GM12873 (cell line): ENCODE measurements at regions not wholly inside any gene's neighbourhood (a gene's known extent, or its start where the extent isn't known, plus 50 kb on each side); places are given as distances from the start of the nearest gene placed in this dataset.

Source experiments
- CTCF ChIP-seq: IDR thresholded peaks from 2 replicates; pipeline ENCODE4 v1.5.1; 2012; ENCODE audit warnings: low read depth, mild to moderate bottlenecking, moderate library complexity, low read length, control low read depth; ENCODE audit not compliant: insufficient read depth; ENCODE audit errors: missing control alignments

- TF ChIP-seq CTCF = no peak
Observed at GRCh38 chr13:104854698-104855097, 1680.8 kb downstream of the EFNB2 start.

DNA sequence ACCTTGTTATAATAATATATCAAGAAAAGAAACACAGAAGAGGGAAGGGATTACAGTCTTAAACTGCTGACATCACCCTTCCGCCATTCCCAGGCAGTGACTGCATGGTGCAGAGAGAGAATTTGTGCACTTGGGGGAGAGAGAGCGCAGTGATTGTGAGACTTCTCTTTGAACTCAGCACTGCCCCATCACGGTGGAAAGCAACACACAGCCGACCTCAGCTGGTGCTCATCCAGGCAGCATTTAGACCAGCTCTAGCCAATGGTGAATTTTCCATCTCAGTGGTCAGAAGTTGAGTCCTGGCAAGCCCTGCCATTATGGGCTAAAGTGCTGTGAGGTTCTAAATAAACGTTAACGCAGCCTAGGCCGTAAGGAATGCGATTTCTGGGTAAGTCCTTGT lies 1681.5 kb downstream of the EFNB2 start:
- TF ChIP-seq CTCF = no peak

DNA sequence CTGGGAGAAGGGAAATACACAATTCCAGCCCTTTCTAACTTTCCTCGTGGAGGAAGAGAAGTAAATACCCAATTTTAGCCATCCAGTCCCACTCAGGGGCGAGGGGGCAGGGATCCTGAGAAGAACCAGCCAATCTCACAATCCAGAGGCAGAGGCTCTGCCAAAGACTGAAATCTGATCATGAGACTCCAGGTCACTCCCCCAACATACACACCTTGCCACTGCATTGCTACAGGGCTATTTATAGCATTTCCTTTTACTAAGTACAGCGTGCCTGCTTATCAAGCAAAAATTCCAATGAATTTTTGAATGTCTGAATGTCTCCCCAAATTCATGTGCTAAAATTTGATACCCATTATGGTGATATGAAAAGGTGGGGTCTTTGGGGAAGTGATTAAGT lies 1687.5 kb downstream of the EFNB2 start:
- TF ChIP-seq CTCF = no peak

DNA sequence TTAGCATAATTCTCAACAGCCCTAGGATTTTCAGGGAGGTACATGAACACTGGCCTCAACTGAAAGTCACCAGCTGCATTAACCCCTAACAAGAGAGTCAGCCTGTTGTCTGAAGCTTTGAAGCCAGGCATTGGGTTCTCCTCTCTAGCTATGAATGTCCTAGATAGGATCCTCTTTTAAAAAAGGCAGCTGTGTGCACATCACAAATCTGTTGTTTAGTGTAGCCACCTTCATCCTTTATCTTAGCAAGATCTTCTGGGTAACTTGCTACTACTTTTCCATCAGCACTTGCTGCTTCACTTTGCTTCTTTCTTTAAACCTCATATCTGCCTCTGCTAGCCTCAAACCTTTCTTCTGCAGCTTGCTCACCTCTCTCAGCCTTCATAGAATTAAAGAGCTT lies 1692.1 kb downstream of the EFNB2 start:
- TF ChIP-seq CTCF = no peak

- TF ChIP-seq CTCF = no peak
Observed at GRCh38 chr13:104841110-104841509, 1694.4 kb downstream of the EFNB2 start.

DNA sequence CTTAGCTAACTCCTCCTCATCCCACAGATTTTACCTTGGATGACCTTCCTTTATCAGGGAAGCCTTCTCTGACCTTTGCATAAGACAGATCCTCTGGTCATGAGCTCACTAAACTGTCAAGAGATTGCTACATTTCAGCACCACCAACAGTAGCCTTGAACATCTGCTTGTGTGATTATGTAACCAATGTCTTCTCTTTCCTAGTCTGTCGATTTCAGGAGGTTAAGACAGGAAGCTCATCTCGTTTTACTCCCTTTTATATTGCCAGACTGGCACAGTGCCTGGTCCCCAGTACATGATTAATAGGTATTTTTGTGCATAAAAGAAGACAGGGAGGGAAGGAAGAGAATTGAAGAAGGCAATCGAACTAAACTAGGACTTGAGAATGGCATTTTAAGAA lies 1697.7 kb downstream of the EFNB2 start:
- no peak for TF ChIP-seq CTCF

DNA sequence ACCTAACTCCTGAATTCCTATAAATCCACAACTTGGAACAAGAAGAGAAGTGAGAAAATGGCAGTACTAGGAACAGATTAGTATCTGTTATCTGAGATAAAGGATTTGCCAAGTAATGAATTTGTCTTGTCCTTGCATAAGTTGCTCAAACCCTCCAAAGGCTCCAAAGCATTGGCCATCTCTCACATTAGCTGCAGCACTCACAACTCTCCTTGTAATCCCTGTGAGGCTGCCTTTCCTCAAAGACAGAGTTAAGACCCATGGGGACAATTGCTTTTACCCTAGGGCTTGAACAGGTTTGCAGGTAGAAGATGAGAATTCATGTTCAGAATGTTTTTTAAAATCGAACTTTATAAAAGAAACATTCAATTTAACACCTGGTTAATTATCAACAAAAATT lies 1702.2 kb downstream of the EFNB2 start:
- no peak for TF ChIP-seq CTCF

- TF ChIP-seq CTCF = no peak
Observed at GRCh38 chr13:104832231-104832630, 1703.2 kb downstream of the EFNB2 start.
